Common myeloid progenitor, CD34-positive (primary cell): ENCODE measurements at regions not wholly inside any gene's neighbourhood (a gene's known extent, or its start where the extent isn't known, plus 50 kb on each side); places are given as distances from the start of the nearest gene placed in this dataset.

ENCODE experiments used
- CTCF ChIA-PET: fragments of 350-600 bp; sonication (Branson Sonifier 250); formaldehyde crosslinking; loops from one replicate; lab custom pipeline; 2021; ENCODE audit warnings: antibody characterized with exemption; lab: Charles Lee
- POLR2A ChIA-PET: fragments of 350-600 bp; sonication (Branson Sonifier 250); formaldehyde crosslinking; loops from one replicate; lab custom pipeline; 2021; ENCODE audit warnings: antibody characterized with exemption; lab: Charles Lee
- DNase-seq, 3 donors: peaks; one replicate each; pipeline versions ENCODE4 v3.0.0 to v3.0.0-alpha.2; 2013
- H3K27ac ChIP-seq, 2 experiments: 1 replicate in 1 of 2; 2 replicates in 1 of 2; pipeline ENCODE4 v1.7.0; 2013; ENCODE audit warnings: inconsistent platforms in 2 of 2, low read length in 2 of 2, mild to moderate bottlenecking in 2 of 2, low read depth in 1 of 2, moderate library complexity in 1 of 2; ENCODE audit not compliant: severe bottlenecking in 2 of 2, insufficient read depth in 1 of 2, poor library complexity in 1 of 2
- H3K27me3 ChIP-seq, 5 experiments: replicated peaks in 2 of 5; 1 replicate in 3 of 5; 2 replicates in 2 of 5; pipeline versions ENCODE4 v1.6.1 to v1.7.0; 2013; ENCODE audit warnings: low read length in 4 of 5, mild to moderate bottlenecking in 2 of 5, moderate library complexity in 2 of 5, inconsistent platforms in 1 of 5; ENCODE audit not compliant: insufficient read depth in 5 of 5, control insufficient read depth in 4 of 5
- H3K36me3 ChIP-seq, 4 experiments: 1 replicate in 2 of 4; 2 replicates in 2 of 4; pipeline versions ENCODE4 v1.6.1 to v1.7.0; 2013; ENCODE audit warnings: low read length in 3 of 4, control low read depth in 1 of 4, mild to moderate bottlenecking in 1 of 4; ENCODE audit not compliant: control insufficient read depth in 4 of 4, insufficient read depth in 4 of 4
- H3K4me1 ChIP-seq, 4 experiments: 1 replicate in 3 of 4; 2 replicates in 1 of 4; pipeline versions ENCODE4 v1.6.1 to v1.7.1; 2013; ENCODE audit warnings: low read length in 3 of 4, mild to moderate bottlenecking in 3 of 4, control low read depth in 1 of 4, inconsistent platforms in 1 of 4, moderate library complexity in 1 of 4; ENCODE audit not compliant: control insufficient read depth in 4 of 4, insufficient read depth in 4 of 4; ENCODE audit errors: control extremely low read depth in 1 of 4
- H3K4me3 ChIP-seq, 7 experiments: 1 replicate in 4 of 7; 2 replicates in 3 of 7; pipeline versions ENCODE4 v1.5.1 to v1.7.0; 2013; ENCODE audit warnings: mild to moderate bottlenecking in 7 of 7, low read length in 6 of 7, moderate library complexity in 6 of 7, inconsistent platforms in 2 of 7, low read depth in 2 of 7, control low read depth in 1 of 7; ENCODE audit not compliant: insufficient read depth in 4 of 7, control insufficient read depth in 1 of 7; ENCODE audit errors: extremely low read depth in 1 of 7
- H3K9me3 ChIP-seq, 5 experiments: 1 replicate in 4 of 5; 2 replicates in 1 of 5; pipeline versions ENCODE4 v1.6.1 to v1.7.1; 2013; ENCODE audit warnings: low read length in 4 of 5, mild to moderate bottlenecking in 2 of 5, inconsistent platforms in 1 of 5, low read depth in 1 of 5, moderate library complexity in 1 of 5; ENCODE audit not compliant: control insufficient read depth in 4 of 5, insufficient read depth in 2 of 5; ENCODE audit errors: control extremely low read depth in 1 of 5
- WGBS: methylation state at CpG from one replicate; pipeline ENCODE4 v1.1.5; 2013; ENCODE audit not compliant: insufficient coverage; 5-methylcytosine and 5-hydroxymethylcytosine counted together

- DNase-seq, result no peak
- Histone ChIP-seq H3K36me3 (no peaks in the 10 kb centered on the region), H3K27me3 (no peaks in the 10 kb centered on the region), H3K9me3 (peaks cover 0 to 1% (median 0%) of the 10 kb centered on the region in 5 experiments), H3K4me1 (no peaks in the 10 kb centered on the region), H3K27ac (no peak overlapping the region), H3K4me3 (no peak overlapping the region)
- ChIA-PET CTCF (no interaction called here), POLR2A (interaction anchor here (0.5 kb wide), 1 partner anchor 1111 kb away, joined by 3 read pairs; no protein-coding TSS in a partner anchor)
- 100% methylated on average over 1 of the region's 6 CpGs for WGBS
Observed at GRCh38 chr1:81584398-81584797, 216.3 kb upstream of the ADGRL2 start.

GRCh38 chr1:81583878-81584277, 216.9 kb upstream of the ADGRL2 start:
- POLR2A ChIA-PET, result no interaction called here
- WGBS, result 78% methylated on average over 1 of the region's 4 CpGs
- DNase-seq, result no peak
- CTCF ChIA-PET, result no interaction called here
- H3K4me3 ChIP-seq, result no peak overlapping the region
- no peaks in the 10 kb centered on the region for H3K27me3 ChIP-seq
- H3K9me3 ChIP-seq, result peaks cover 0 to 1% (median 0%) of the 10 kb centered on the region in 5 experiments
- H3K4me1 ChIP-seq, result no peaks in the 10 kb centered on the region
- H3K36me3 ChIP-seq, result no peaks in the 10 kb centered on the region
- H3K27ac ChIP-seq, result no peak overlapping the region

GRCh38 chr1:81582467-81582986, 218.2 kb upstream of the ADGRL2 start:
- no peaks in the 10 kb centered on the region for H3K27me3 ChIP-seq
- ChIA-PET CTCF (no interaction called here), POLR2A (no interaction called here)
- no peak overlapping the region for H3K27ac ChIP-seq
- H3K4me1 ChIP-seq, result no peaks in the 10 kb centered on the region
- no CpG with 5 or more reads among the region's 2 CpGs for WGBS
- peaks cover 0 to 1% (median 0%) of the 10 kb centered on the region in 5 experiments for H3K9me3 ChIP-seq
- no peak for DNase-seq
- H3K4me3 ChIP-seq, result no peak overlapping the region
- H3K36me3 ChIP-seq, result no peaks in the 10 kb centered on the region

- no peak overlapping the region for H3K4me3 ChIP-seq
- no peaks in the 10 kb centered on the region for H3K36me3 ChIP-seq
- H3K27me3 ChIP-seq, result no peaks in the 10 kb centered on the region
- ChIA-PET POLR2A (no interaction called here), CTCF (interaction anchor here (1.8 kb wide), 1 partner anchor 29 kb away, joined by 3 read pairs; no protein-coding TSS in a partner anchor)
- no peaks in the 10 kb centered on the region for H3K4me1 ChIP-seq
- no peak for DNase-seq
- no peak overlapping the region for H3K27ac ChIP-seq
- H3K9me3 ChIP-seq, result peaks cover 0 to 1% (median 0%) of the 10 kb centered on the region in 5 experiments
Observed at GRCh38 chr1:81578867-81579266, 221.9 kb upstream of the ADGRL2 start.

- CTCF ChIA-PET, result interaction anchor here (0.5 kb wide), 1 partner anchor 314 kb away, joined by 3 read pairs; no protein-coding TSS in a partner anchor
Observed at GRCh38 chr1:81577004-81577697, 223.6 kb upstream of the ADGRL2 start.

GRCh38 chr1:81574408-81574807, 226.3 kb upstream of the ADGRL2 start:
- Histone ChIP-seq H3K36me3 (no peaks in the 10 kb centered on the region), H3K4me3 (no peak overlapping the region), H3K9me3 (no peaks in the 10 kb centered on the region), H3K27ac (no peak overlapping the region), H3K4me1 (no peaks in the 10 kb centered on the region), H3K27me3 (no peaks in the 10 kb centered on the region)
- no peak for DNase-seq
- POLR2A ChIA-PET, result interaction anchor here (0.5 kb wide), 1 partner anchor 227 kb away, joined by 3 read pairs; no protein-coding TSS in a partner anchor
- CTCF ChIA-PET, result no interaction called here
- WGBS, result 95% methylated on average over 2 of the region's 2 CpGs

More at GRCh38 chr1:81577004-81577697, 223.6 kb upstream of the ADGRL2 start:
- WGBS, result 97% methylated on average over 7 of the region's 7 CpGs
- H3K27me3 ChIP-seq, result no peaks in the 10 kb centered on the region
- H3K4me3 ChIP-seq, result no peak overlapping the region
- DNase-seq, result no peak
- POLR2A ChIA-PET, result no interaction called here
- H3K9me3 ChIP-seq, result no peaks in the 10 kb centered on the region
- no peak overlapping the region for H3K27ac ChIP-seq
- no peaks in the 10 kb centered on the region for H3K36me3 ChIP-seq
- no peaks in the 10 kb centered on the region for H3K4me1 ChIP-seq

- Histone ChIP-seq H3K27me3 (no peaks in the 10 kb centered on the region), H3K36me3 (no peaks in the 10 kb centered on the region), H3K9me3 (no peaks in the 10 kb centered on the region), H3K4me1 (no peaks in the 10 kb centered on the region), H3K27ac (no peak overlapping the region), H3K4me3 (no peak overlapping the region)
- ChIA-PET POLR2A (no interaction called here), CTCF (no interaction called here)
- DNase-seq, result no peak
- no CpG with 5 or more reads among the region's 2 CpGs for WGBS
Observed at GRCh38 chr1:81573458-81573857, 227.3 kb upstream of the ADGRL2 start.
